ENCODE measurements at regions not wholly inside any gene's neighbourhood (a gene's known extent, or its start where the extent isn't known, plus 50 kb on each side); places are given as distances from the start of the nearest gene placed in this dataset.
"Not testable (repeated sequence)": the region's sequence is repeated elsewhere in the genome, so short reads cannot be mapped to it uniquely, and the experiment has no call there.

- Mint-ChIP-seq H3K4me3 (no peak overlapping the region), H3K9me3 (no peaks in the 10 kb centered on the region)
Observed at GRCh38 chr4:78710536-78710935, 65.6 kb upstream of the BMP2K start.

GRCh38 chr4:78711676-78712075 lies 64.5 kb upstream of the BMP2K start:
- no peak for TF ChIP-seq CTCF (IDR thresholded peaks at IDR 0.05)
- Mint-ChIP-seq H3K9me3 (no peaks in the 10 kb centered on the region), H3K27me3 (ENCODE audit: low read depth in 2 of 2) (peaks cover 0 to 2% of the 10 kb centered on the region in 2 donors), H3K4me3 (no peak overlapping the region), H3K36me3 (no peaks in the 10 kb centered on the region), H3K27ac (no peak overlapping the region), H3K4me1 (no peaks in the 10 kb centered on the region)
- no peaks in the 10 kb centered on the region for H3K4me1 ChIP-seq (ENCODE audit: control insufficient read depth, insufficient read depth, low read length)
- no peak for DNase-seq
- H3K27me3 ChIP-seq (ENCODE audit: control insufficient read depth, insufficient read depth, low read length) = no peaks in the 10 kb centered on the region
- no peak overlapping the region for H3K4me3 ChIP-seq (ENCODE audit: low read length)
- no peak for ATAC-seq
- no peaks in the 10 kb centered on the region for H3K9me3 ChIP-seq (ENCODE audit: control insufficient read depth, insufficient read depth, low read length)
- intact Hi-C loops (cut with micrococcal nuclease) = no loop called here
- no peaks in the 10 kb centered on the region for H3K36me3 ChIP-seq (ENCODE audit: control insufficient read depth, insufficient read depth, low read length)
- 94% methylated on average over 3 of the region's 3 CpGs for WGBS (ENCODE audit: insufficient coverage)
- H3K27ac ChIP-seq (ENCODE audit: low read length) = no peak overlapping the region

More at GRCh38 chr4:78710536-78710935, 65.6 kb upstream of the BMP2K start:
- TF ChIP-seq CTCF (IDR thresholded peaks at IDR 0.05) = no peak
- Mint-ChIP-seq H3K36me3 (no peaks in the 10 kb centered on the region), H3K27ac (no peak overlapping the region), H3K4me1 (no peaks in the 10 kb centered on the region), H3K27me3 (ENCODE audit: low read depth in 2 of 2) (peaks cover 0 to under 1% of the 10 kb centered on the region in 2 donors)
- Histone ChIP-seq H3K4me1 (ENCODE audit: control insufficient read depth, insufficient read depth, low read length) (no peaks in the 10 kb centered on the region), H3K27ac (ENCODE audit: low read length) (no peak overlapping the region), H3K9me3 (ENCODE audit: control insufficient read depth, insufficient read depth, low read length) (no peaks in the 10 kb centered on the region), H3K36me3 (ENCODE audit: control insufficient read depth, insufficient read depth, low read length) (no peaks in the 10 kb centered on the region), H3K27me3 (ENCODE audit: control insufficient read depth, insufficient read depth, low read length) (no peaks in the 10 kb centered on the region), H3K4me3 (ENCODE audit: low read length) (no peak overlapping the region)
- ATAC-seq (no peak), DNase-seq (no peak)
- intact Hi-C loops (cut with micrococcal nuclease) = no loop called here

GRCh38 chr4:78714598-78714997 lies 61.6 kb upstream of the BMP2K start:
- DNase-seq; H3K27ac ChIP-seq (ENCODE audit: low read length); H3K4me3 Mint-ChIP-seq; H3K27me3 Mint-ChIP-seq (ENCODE audit: low read depth in 2 of 2); H3K27ac Mint-ChIP-seq; H3K36me3 Mint-ChIP-seq; H3K4me1 Mint-ChIP-seq; H3K27me3 ChIP-seq (ENCODE audit: control insufficient read depth, insufficient read depth, low read length); H3K36me3 ChIP-seq (ENCODE audit: control insufficient read depth, insufficient read depth, low read length); H3K4me3 ChIP-seq (ENCODE audit: low read length); ATAC-seq; H3K4me1 ChIP-seq (ENCODE audit: control insufficient read depth, insufficient read depth, low read length); H3K9me3 ChIP-seq (ENCODE audit: control insufficient read depth, insufficient read depth, low read length); intact Hi-C loops (cut with micrococcal nuclease); H3K9me3 Mint-ChIP-seq: not testable (repeated sequence)
- WGBS (ENCODE audit: insufficient coverage) = 100% methylated on average over 2 of the region's 4 CpGs

- H3K27me3 Mint-ChIP-seq (ENCODE audit: low read depth in 2 of 2); DNase-seq; H3K36me3 ChIP-seq (ENCODE audit: control insufficient read depth, insufficient read depth, low read length); intact Hi-C loops (cut with micrococcal nuclease); H3K4me1 ChIP-seq (ENCODE audit: control insufficient read depth, insufficient read depth, low read length); H3K27me3 ChIP-seq (ENCODE audit: control insufficient read depth, insufficient read depth, low read length); ATAC-seq; H3K4me3 ChIP-seq (ENCODE audit: low read length); H3K27ac ChIP-seq (ENCODE audit: low read length); H3K36me3 Mint-ChIP-seq; H3K4me3 Mint-ChIP-seq; H3K9me3 Mint-ChIP-seq; H3K9me3 ChIP-seq (ENCODE audit: control insufficient read depth, insufficient read depth, low read length): not testable (repeated sequence)
- Mint-ChIP-seq H3K4me1 (peaks cover 9 to 18% of the 10 kb centered on the region in 2 donors), H3K27ac (peak overlapping the region in 1 of 2 donors; percentile 26)
- WGBS (ENCODE audit: insufficient coverage) = 86% methylated on average over 2 of the region's 6 CpGs
Observed at GRCh38 chr4:78715372-78715771, 60.8 kb upstream of the BMP2K start.

GRCh38 chr4:78717712-78718111 lies 58.4 kb upstream of the BMP2K start:
- H3K4me3 Mint-ChIP-seq = not testable (repeated sequence)

More at GRCh38 chr4:78717712-78718111, 58.4 kb upstream of the BMP2K start:
- H3K27ac ChIP-seq (ENCODE audit: low read length); H3K27me3 Mint-ChIP-seq (ENCODE audit: low read depth in 2 of 2); H3K27me3 ChIP-seq (ENCODE audit: control insufficient read depth, insufficient read depth, low read length); H3K4me3 ChIP-seq (ENCODE audit: low read length); DNase-seq; H3K9me3 ChIP-seq (ENCODE audit: control insufficient read depth, insufficient read depth, low read length); ATAC-seq; intact Hi-C loops (cut with micrococcal nuclease); H3K27ac Mint-ChIP-seq; H3K36me3 ChIP-seq (ENCODE audit: control insufficient read depth, insufficient read depth, low read length); H3K9me3 Mint-ChIP-seq; H3K36me3 Mint-ChIP-seq: not testable (repeated sequence)
- peaks cover 20 to 32% of the 10 kb centered on the region in 2 donors for H3K4me1 Mint-ChIP-seq
- 92% methylated on average over 8 of the region's 8 CpGs for WGBS (ENCODE audit: insufficient coverage)
- H3K4me1 ChIP-seq (ENCODE audit: control insufficient read depth, insufficient read depth, low read length) = peaks cover 14% of the 10 kb centered on the region

Data from natural killer cell (primary cell).